Skin of body (tissue), 1 donor: ENCODE measurements at regions not wholly inside any gene's neighbourhood (a gene's known extent, or its start where the extent isn't known, plus 50 kb on each side); places are given as distances from the start of the nearest gene placed in this dataset.

Source experiments
- DNase-seq: peaks from one replicate; lab custom pipeline; 2025; lab: John Stamatoyannopoulos, UW

GRCh38 chr20:23178806-23179205 is 92.7 kb upstream of the CD93 start:
- no peak for DNase-seq

GRCh38 chr20:23174821-23175220 is 88.7 kb upstream of the CD93 start:
- no peak for DNase-seq

GRCh38 chr20:23167431-23167830 is 81.3 kb upstream of the CD93 start:
- DNase-seq: no peak

- DNase-seq: no peak
Measured at GRCh38 chr20:23166563-23166962, 80.4 kb upstream of the CD93 start.

- DNase-seq: no peak
Measured at GRCh38 chr20:23165964-23166363, 79.8 kb upstream of the CD93 start.

GRCh38 chr20:23165307-23165750 is 79.2 kb upstream of the CD93 start:
- no peak for DNase-seq

- no peak for DNase-seq
Measured at GRCh38 chr20:23164176-23164601, 78.1 kb upstream of the CD93 start.

- DNase-seq: no peak
Measured at GRCh38 chr20:23163562-23163961, 77.4 kb upstream of the CD93 start.

GRCh38 chr20:23162887-23163286 is 76.8 kb upstream of the CD93 start:
- no peak for DNase-seq

GRCh38 chr20:23161968-23162696 is 76.0 kb upstream of the CD93 start:
- peak; percentile 13 for DNase-seq

- DNase-seq: no peak
Measured at GRCh38 chr20:23161244-23161891, 75.2 kb upstream of the CD93 start.

GRCh38 chr20:23160536-23161243 is 74.6 kb upstream of the CD93 start:
- no peak for DNase-seq

- no peak for DNase-seq
Measured at GRCh38 chr20:23159947-23160318, 73.8 kb upstream of the CD93 start.

- DNase-seq: no peak
Measured at GRCh38 chr20:23159256-23159946, 73.3 kb upstream of the CD93 start.

- no peak for DNase-seq
Measured at GRCh38 chr20:23157734-23158133, 71.6 kb upstream of the CD93 start.

GRCh38 chr20:23156842-23157423 is 70.8 kb upstream of the CD93 start:
- DNase-seq: no peak

GRCh38 chr20:23156170-23156841 is 70.2 kb upstream of the CD93 start:
- no peak for DNase-seq

GRCh38 chr20:23155141-23155590 is 69.0 kb upstream of the CD93 start:
- DNase-seq: no peak

GRCh38 chr20:23153696-23154341 is 67.7 kb upstream of the CD93 start:
- no peak for DNase-seq

- DNase-seq: no peak
Measured at GRCh38 chr20:23152902-23153301, 66.8 kb upstream of the CD93 start.
